Keratinocyte (primary cell): ENCODE measurements at regions not wholly inside any gene's neighbourhood (a gene's known extent, or its start where the extent isn't known, plus 50 kb on each side); places are given as distances from the start of the nearest gene placed in this dataset.

Experiments
- EZH2 ChIP-seq: IDR thresholded peaks from one replicate; pipeline ENCODE4 v1.6.1; 2012; ENCODE audit warnings: inconsistent platforms, mild to moderate bottlenecking, low read length, moderate library complexity
- TF ChIP-seq, protein P1 (sequence below), 3 experiments: IDR thresholded peaks in 1 of 3; conservative IDR thresholded peaks in 1 of 3; optimal IDR thresholded peaks in 1 of 3; 2 replicates in 2 of 3; 3 replicates in 1 of 3; pipeline versions ENCODE3 to v1.5.1; 2011; ENCODE audit warnings: low read length in 3 of 3, mild to moderate bottlenecking in 3 of 3, moderate library complexity in 2 of 3, control low read depth in 1 of 3, inconsistent platforms in 1 of 3; ENCODE audit not compliant: insufficient read depth in 2 of 3; ENCODE audit errors: extremely low read depth in 1 of 3

DNA sequence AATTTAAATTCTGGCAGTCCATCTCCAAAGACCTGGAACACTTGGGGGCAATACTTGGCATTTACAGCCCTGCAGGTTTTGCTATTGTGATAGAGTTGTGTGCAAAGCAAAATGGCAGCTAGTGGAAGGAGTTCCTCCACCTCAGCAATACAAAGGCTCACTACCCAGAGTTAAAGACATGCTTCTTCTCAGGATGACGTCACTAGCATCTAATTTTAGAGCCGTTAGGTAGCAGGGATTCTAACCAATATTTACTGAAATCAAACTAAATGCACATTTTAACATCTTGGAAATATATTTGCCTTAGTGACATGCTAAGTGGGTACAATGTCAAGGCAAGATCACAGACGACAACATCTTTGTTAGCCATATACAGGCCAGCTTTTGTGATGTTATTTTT, 261.6 kb downstream of the MAN2A1 start:
- TF ChIP-seq, protein P1, sequence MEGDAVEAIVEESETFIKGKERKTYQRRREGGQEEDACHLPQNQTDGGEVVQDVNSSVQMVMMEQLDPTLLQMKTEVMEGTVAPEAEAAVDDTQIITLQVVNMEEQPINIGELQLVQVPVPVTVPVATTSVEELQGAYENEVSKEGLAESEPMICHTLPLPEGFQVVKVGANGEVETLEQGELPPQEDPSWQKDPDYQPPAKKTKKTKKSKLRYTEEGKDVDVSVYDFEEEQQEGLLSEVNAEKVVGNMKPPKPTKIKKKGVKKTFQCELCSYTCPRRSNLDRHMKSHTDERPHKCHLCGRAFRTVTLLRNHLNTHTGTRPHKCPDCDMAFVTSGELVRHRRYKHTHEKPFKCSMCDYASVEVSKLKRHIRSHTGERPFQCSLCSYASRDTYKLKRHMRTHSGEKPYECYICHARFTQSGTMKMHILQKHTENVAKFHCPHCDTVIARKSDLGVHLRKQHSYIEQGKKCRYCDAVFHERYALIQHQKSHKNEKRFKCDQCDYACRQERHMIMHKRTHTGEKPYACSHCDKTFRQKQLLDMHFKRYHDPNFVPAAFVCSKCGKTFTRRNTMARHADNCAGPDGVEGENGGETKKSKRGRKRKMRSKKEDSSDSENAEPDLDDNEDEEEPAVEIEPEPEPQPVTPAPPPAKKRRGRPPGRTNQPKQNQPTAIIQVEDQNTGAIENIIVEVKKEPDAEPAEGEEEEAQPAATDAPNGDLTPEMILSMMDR (optimal IDR thresholded peaks at IDR 0.05 in 1 of 3, IDR thresholded peaks at IDR 0.05 in 1 of 3, conservative IDR thresholded peaks at IDR 0.05 in 1 of 3; ENCODE audit: extremely low read depth in 1 of 3, insufficient read depth in 2 of 3, low read length in 3 of 3): no peak
- TF ChIP-seq EZH2: no peak
